Loucy (cell line): ENCODE measurements at regions not wholly inside any gene's neighbourhood (a gene's known extent, or its start where the extent isn't known, plus 50 kb on each side); places are given as distances from the start of the nearest gene placed in this dataset.
"Not testable (repeated sequence)": the region's sequence is repeated elsewhere in the genome, so short reads cannot be mapped to it uniquely, and the experiment has no call there.

Experiments used
- H2AFZ ChIP-seq: fragments of 200-600 bp; sonication (generic); 2 replicates; pipeline ENCODE4 v1.6.0; 2016; ENCODE audit warnings: antibody characterized with exemption, mild to moderate bottlenecking, low read length, moderate library complexity
- H3F3A ChIP-seq: fragments of 200-600 bp; 2 replicates; pipeline ENCODE4 v1.6.0; 2016; ENCODE audit warnings: antibody characterized with exemption, low read depth, mild to moderate bottlenecking
- H3K27me3 ChIP-seq: fragments of 200-600 bp; sonication (generic); 2 replicates; pipeline ENCODE4 v1.6.1; 2014; ENCODE audit warnings: low read length, mild to moderate bottlenecking; ENCODE audit not compliant: insufficient read depth, poor library complexity, severe bottlenecking
- H3K36me3 ChIP-seq: fragments of 200-600 bp; sonication (generic); 2 replicates; pipeline ENCODE4 v1.6.1; 2016; ENCODE audit warnings: low read length; ENCODE audit not compliant: insufficient read depth
- H3K4me1 ChIP-seq: fragments of 200-600 bp; sonication (generic); 2 replicates; pipeline ENCODE4 v1.5.1; 2014; ENCODE audit warnings: low read length, mild to moderate bottlenecking; ENCODE audit not compliant: insufficient read depth, poor library complexity, severe bottlenecking
- H3K4me2 ChIP-seq: fragments of 200-600 bp; sonication (generic); 2 replicates; pipeline ENCODE4 v1.6.0; 2014; ENCODE audit warnings: antibody characterized with exemption, low read length, low read depth, mild to moderate bottlenecking; ENCODE audit not compliant: poor library complexity, severe bottlenecking
- H3K4me3 ChIP-seq: fragments of 200-600 bp; sonication (generic); 2 replicates; pipeline ENCODE4 v1.5.1; 2014; ENCODE audit warnings: low read length, mild to moderate bottlenecking, mixed read lengths; ENCODE audit not compliant: poor library complexity, severe bottlenecking
- H3K79me2 ChIP-seq: fragments of 200-600 bp; sonication (generic); 2 replicates; pipeline ENCODE4 v1.6.1; 2014; ENCODE audit warnings: low read length; ENCODE audit not compliant: insufficient read depth
- H3K9ac ChIP-seq: fragments of 200-600 bp; sonication (generic); 2 replicates; pipeline ENCODE4 v1.6.0; 2014; ENCODE audit warnings: mild to moderate bottlenecking, low read depth, low read length, moderate library complexity; ENCODE audit not compliant: poor library complexity, severe bottlenecking
- H3K9me2 ChIP-seq: fragments of 200-600 bp; sonication (generic); replicated peaks from 2 replicates; pipeline ENCODE4 v1.6.1; 2016; ENCODE audit warnings: low read depth, low read length, mixed read lengths
- H3K9me3 ChIP-seq: fragments of 200-600 bp; sonication (generic); 2 replicates; pipeline ENCODE4 v1.6.1; 2014; ENCODE audit warnings: mild to moderate bottlenecking, antibody characterized with exemption, low read length, low read depth; ENCODE audit not compliant: insufficient read depth
- H4K20me1 ChIP-seq: fragments of 200-600 bp; sonication (generic); 2 replicates; pipeline ENCODE4 v1.6.0; 2014; ENCODE audit warnings: antibody characterized with exemption, low read length, mild to moderate bottlenecking; ENCODE audit not compliant: insufficient read depth, poor library complexity, severe bottlenecking
- EZH2phosphoT487 ChIP-seq: fragments of 200-600 bp; IDR thresholded peaks from 2 replicates; pipeline ENCODE4 v1.6.1; 2018; ENCODE audit warnings: antibody characterized with exemption, mild to moderate bottlenecking, moderate library complexity, borderline replicate concordance
- TF ChIP-seq, protein P1 (sequence below): fragments of 200-600 bp; sonication (generic); conservative IDR thresholded peaks from 2 replicates; pipeline ENCODE4 v1.5.1; 2014; ENCODE audit warnings: mild to moderate bottlenecking, antibody characterized with exemption, low read length

DNA sequence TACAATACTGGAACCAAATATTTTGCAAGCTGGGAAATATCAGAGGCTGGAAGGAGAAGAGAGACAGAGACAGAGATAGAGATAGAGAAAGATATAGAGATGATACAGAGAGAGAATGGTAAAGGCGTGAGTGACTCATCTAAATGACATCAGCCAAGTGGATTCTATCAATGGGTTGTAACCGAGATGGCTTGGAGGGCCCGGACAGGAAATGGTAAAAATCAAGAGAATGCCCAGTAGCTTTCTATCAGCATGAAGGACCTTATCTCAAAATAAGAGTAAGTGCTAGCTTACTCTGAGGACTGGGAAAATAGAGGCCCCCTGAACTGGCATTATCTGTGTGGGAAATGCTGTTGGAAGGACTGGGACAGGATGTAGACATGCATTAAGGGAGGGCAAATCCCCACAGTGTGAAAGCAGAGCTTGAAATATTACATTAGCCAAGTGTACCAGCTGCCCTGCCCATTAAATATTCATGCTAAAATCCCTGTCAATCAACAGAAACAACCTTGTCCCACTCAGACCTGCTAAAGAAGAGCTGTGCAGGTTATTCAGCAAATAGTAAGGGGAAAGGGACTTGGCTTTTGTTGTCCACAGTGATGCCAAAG, 76.6 kb upstream of the ZNF644 start:
- no peak for TF ChIP-seq EZH2phosphoT487
- TF ChIP-seq, protein P1, sequence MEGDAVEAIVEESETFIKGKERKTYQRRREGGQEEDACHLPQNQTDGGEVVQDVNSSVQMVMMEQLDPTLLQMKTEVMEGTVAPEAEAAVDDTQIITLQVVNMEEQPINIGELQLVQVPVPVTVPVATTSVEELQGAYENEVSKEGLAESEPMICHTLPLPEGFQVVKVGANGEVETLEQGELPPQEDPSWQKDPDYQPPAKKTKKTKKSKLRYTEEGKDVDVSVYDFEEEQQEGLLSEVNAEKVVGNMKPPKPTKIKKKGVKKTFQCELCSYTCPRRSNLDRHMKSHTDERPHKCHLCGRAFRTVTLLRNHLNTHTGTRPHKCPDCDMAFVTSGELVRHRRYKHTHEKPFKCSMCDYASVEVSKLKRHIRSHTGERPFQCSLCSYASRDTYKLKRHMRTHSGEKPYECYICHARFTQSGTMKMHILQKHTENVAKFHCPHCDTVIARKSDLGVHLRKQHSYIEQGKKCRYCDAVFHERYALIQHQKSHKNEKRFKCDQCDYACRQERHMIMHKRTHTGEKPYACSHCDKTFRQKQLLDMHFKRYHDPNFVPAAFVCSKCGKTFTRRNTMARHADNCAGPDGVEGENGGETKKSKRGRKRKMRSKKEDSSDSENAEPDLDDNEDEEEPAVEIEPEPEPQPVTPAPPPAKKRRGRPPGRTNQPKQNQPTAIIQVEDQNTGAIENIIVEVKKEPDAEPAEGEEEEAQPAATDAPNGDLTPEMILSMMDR: no peak
- Histone ChIP-seq H3K27me3 (no peaks in the 10 kb centered on the region), H3K9me2 (no peaks in the 10 kb centered on the region), H3K4me2 (no peak overlapping the region), H3K4me1 (peaks cover 4% of the 10 kb centered on the region), H3K79me2 (no peaks in the 10 kb centered on the region), H3K9me3 (no peaks in the 10 kb centered on the region), H3K9ac (no peak overlapping the region), H3F3A (no peaks in the 10 kb centered on the region), H2AFZ (no peak overlapping the region), H3K4me3 (no peak overlapping the region), H3K36me3 (no peaks in the 10 kb centered on the region), H4K20me1 (no peaks in the 10 kb centered on the region)

DNA sequence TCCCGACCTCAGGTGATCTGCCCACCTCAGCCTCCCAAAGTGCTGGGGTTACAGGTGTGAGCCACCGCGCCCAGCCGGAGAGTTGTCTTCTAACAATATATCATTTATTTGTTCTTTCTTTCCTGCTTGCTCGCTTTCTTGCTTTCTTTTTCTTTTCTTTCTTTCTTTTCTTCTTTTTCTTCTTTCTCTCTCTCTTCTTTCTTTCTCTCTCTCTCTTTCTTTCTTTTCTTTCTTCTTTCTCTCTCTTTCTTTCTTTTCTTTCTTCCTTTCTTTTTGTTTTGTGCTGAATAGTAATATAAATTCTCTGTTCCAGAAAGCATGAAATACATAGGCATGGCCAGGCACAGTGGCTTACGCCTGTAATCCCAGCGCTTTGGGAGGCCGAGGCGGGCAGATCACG, 73.5 kb upstream of the ZNF644 start:
- H3K9ac ChIP-seq, H3K27me3 ChIP-seq, H3F3A ChIP-seq, H3K4me2 ChIP-seq, H3K4me1 ChIP-seq, H3K36me3 ChIP-seq, H4K20me1 ChIP-seq, H3K9me3 ChIP-seq, H3K4me3 ChIP-seq, H3K79me2 ChIP-seq, H2AFZ ChIP-seq, H3K9me2 ChIP-seq: not testable (repeated sequence)

DNA sequence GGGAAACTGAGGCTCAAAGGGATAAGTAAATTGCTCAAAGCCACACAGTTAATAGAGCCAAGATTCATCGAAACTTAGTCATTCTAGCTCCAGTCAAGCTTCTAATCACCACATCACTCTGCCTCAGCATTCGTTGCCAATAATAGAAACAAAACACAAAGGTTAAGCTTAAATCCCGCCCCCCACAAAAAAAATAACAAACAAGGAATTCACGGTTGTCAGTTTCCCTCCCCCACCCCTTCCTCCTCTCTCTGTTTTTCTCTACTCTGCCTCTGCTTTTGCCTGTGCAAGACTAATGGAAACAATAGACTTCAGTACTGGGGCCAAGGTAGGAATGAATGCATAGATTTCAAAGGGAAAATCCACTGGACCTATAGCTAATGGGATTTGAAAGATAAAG, 70.7 kb upstream of the ZNF644 start:
- Histone ChIP-seq H3K9ac (no peak overlapping the region), H3K36me3 (no peaks in the 10 kb centered on the region), H3K4me2 (no peak overlapping the region), H3F3A (no peaks in the 10 kb centered on the region), H3K9me3 (0 out of 2 replicates have a peak, but pooled peaks cover 2% of the 10 kb centered on the region), H3K27me3 (no peaks in the 10 kb centered on the region), H3K9me2 (no peaks in the 10 kb centered on the region), H3K4me3 (no peak overlapping the region), H3K4me1 (no peaks in the 10 kb centered on the region), H2AFZ (no peak overlapping the region), H3K79me2 (no peaks in the 10 kb centered on the region), H4K20me1 (no peaks in the 10 kb centered on the region)
- TF ChIP-seq EZH2phosphoT487: no peak
- TF ChIP-seq, protein P1: no peak

GRCh38 chr1:91091812-91092211, 70.0 kb upstream of the ZNF644 start:
- Histone ChIP-seq H3K4me2 (no peak overlapping the region), H3F3A (no peaks in the 10 kb centered on the region), H3K36me3 (no peaks in the 10 kb centered on the region), H3K9ac (no peak overlapping the region), H2AFZ (no peak overlapping the region), H3K4me3 (no peak overlapping the region), H3K79me2 (no peaks in the 10 kb centered on the region), H3K9me3 (0 out of 2 replicates have a peak, but pooled peaks cover 2% of the 10 kb centered on the region), H3K27me3 (no peaks in the 10 kb centered on the region), H3K9me2 (no peaks in the 10 kb centered on the region), H3K4me1 (no peaks in the 10 kb centered on the region), H4K20me1 (no peaks in the 10 kb centered on the region)
- TF ChIP-seq, protein P1: no peak
- no peak for TF ChIP-seq EZH2phosphoT487
